ENCODE measurements at regions not wholly inside any gene's neighbourhood (a gene's known extent, or its start where the extent isn't known, plus 50 kb on each side); places are given as distances from the start of the nearest gene placed in this dataset.

- 74% methylated on average over 3 of the region's 3 CpGs for WGBS
- H3K4me1 ChIP-seq = no peaks in the 10 kb centered on the region
- no peak for DNase-seq (ENCODE audit: low spot score in 2 of 2)
- H3K27ac ChIP-seq = no peak overlapping the region
- H3K27me3 ChIP-seq = no peaks in the 10 kb centered on the region
- TF ChIP-seq POLR2AphosphoS5 (IDR thresholded peaks at IDR 0.05) (no peak), POLR2A (IDR thresholded peaks at IDR 0.05) (no peak), EP300 (IDR thresholded peaks at IDR 0.05) (no peak)
- TF ChIP-seq, protein P1, sequence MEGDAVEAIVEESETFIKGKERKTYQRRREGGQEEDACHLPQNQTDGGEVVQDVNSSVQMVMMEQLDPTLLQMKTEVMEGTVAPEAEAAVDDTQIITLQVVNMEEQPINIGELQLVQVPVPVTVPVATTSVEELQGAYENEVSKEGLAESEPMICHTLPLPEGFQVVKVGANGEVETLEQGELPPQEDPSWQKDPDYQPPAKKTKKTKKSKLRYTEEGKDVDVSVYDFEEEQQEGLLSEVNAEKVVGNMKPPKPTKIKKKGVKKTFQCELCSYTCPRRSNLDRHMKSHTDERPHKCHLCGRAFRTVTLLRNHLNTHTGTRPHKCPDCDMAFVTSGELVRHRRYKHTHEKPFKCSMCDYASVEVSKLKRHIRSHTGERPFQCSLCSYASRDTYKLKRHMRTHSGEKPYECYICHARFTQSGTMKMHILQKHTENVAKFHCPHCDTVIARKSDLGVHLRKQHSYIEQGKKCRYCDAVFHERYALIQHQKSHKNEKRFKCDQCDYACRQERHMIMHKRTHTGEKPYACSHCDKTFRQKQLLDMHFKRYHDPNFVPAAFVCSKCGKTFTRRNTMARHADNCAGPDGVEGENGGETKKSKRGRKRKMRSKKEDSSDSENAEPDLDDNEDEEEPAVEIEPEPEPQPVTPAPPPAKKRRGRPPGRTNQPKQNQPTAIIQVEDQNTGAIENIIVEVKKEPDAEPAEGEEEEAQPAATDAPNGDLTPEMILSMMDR (IDR thresholded peaks at IDR 0.05) = no peak
- no peaks in the 10 kb centered on the region for H3K36me3 ChIP-seq
- no peak overlapping the region for H3K4me3 ChIP-seq
- no peaks in the 10 kb centered on the region for H3K9me3 ChIP-seq
Measured at GRCh38 chr4:175190654-175191053, 272.5 kb downstream of the ADAM29 start.

DNA sequence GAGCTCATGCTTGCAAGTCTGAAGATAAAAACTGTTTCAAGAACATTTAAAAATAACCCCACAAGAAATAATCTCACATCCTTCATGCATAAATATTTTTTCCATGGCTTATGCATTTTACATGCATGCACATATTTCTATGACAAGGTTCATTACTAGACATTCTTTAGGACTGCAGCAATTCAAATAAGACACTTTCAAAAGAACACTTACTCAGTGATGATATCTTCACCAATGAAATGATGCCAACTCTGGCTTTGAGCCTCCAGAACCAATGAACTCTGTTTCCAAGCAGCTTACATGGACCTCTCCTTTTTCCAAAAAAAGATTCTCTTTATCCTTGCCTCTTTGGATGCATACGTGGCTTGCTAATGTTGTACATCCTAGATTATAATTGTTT, 279.9 kb downstream of the ADAM29 start:
- 84% methylated on average over 1 of the region's 1 CpG for WGBS
- Histone ChIP-seq H3K27me3 (no peaks in the 10 kb centered on the region), H3K27ac (no peak overlapping the region), H3K36me3 (no peaks in the 10 kb centered on the region), H3K4me3 (no peak overlapping the region), H3K4me1 (no peaks in the 10 kb centered on the region), H3K9me3 (no peaks in the 10 kb centered on the region)
- DNase-seq (ENCODE audit: low spot score in 2 of 2) = no peak
- TF ChIP-seq EP300 (IDR thresholded peaks at IDR 0.05) (no peak), POLR2A (IDR thresholded peaks at IDR 0.05) (no peak), POLR2AphosphoS5 (IDR thresholded peaks at IDR 0.05) (no peak)
- TF ChIP-seq, protein P1 (IDR thresholded peaks at IDR 0.05) = no peak

- no peaks in the 10 kb centered on the region for H3K36me3 ChIP-seq
- H3K4me3 ChIP-seq = no peak overlapping the region
- H3K4me1 ChIP-seq = no peaks in the 10 kb centered on the region
- no peak for DNase-seq (ENCODE audit: low spot score in 2 of 2)
- H3K27ac ChIP-seq = no peak overlapping the region
- no peak for TF ChIP-seq POLR2A (IDR thresholded peaks at IDR 0.05)
- TF ChIP-seq, protein P1 (IDR thresholded peaks at IDR 0.05) = no peak
- TF ChIP-seq POLR2AphosphoS5 (IDR thresholded peaks at IDR 0.05) = no peak
- no peak for TF ChIP-seq EP300 (IDR thresholded peaks at IDR 0.05)
- H3K9me3 ChIP-seq = peaks cover 16% of the 10 kb centered on the region
- 81% methylated on average over 8 of the region's 8 CpGs for WGBS
- no peaks in the 10 kb centered on the region for H3K27me3 ChIP-seq
Measured at GRCh38 chr4:175215208-175215607, 297.1 kb downstream of the ADAM29 start.

DNA sequence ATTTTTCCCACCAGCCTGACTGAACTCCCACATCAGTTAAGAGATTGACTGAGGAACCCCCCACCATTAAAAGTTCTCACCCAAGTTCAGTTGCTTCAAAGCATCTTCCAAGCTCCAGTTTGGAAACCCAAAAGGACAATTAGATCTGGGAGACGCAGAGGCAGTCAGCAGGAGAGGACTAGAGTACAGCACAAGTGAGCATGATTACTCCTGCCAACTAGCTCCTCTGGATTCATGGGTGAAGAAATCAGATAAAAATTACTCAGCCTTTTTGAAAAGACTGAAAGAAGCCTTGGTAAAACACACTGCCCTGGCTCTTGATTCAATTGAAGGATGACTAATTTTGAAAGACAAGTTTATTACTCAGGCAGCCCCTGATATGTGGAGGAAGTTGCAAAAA, 297.5 kb downstream of the ADAM29 start:
- Histone ChIP-seq H3K9me3 (peaks cover 16% of the 10 kb centered on the region), H3K4me1 (no peaks in the 10 kb centered on the region), H3K27me3 (no peaks in the 10 kb centered on the region), H3K27ac (no peak overlapping the region), H3K36me3 (no peaks in the 10 kb centered on the region), H3K4me3 (no peak overlapping the region)
- DNase-seq (ENCODE audit: low spot score in 2 of 2) = no peak
- TF ChIP-seq POLR2AphosphoS5 (IDR thresholded peaks at IDR 0.05) (no peak), POLR2A (IDR thresholded peaks at IDR 0.05) (no peak), EP300 (IDR thresholded peaks at IDR 0.05) (no peak)
- TF ChIP-seq, protein P1 (IDR thresholded peaks at IDR 0.05) = no peak
- 85% methylated on average over 1 of the region's 1 CpG for WGBS

DNA sequence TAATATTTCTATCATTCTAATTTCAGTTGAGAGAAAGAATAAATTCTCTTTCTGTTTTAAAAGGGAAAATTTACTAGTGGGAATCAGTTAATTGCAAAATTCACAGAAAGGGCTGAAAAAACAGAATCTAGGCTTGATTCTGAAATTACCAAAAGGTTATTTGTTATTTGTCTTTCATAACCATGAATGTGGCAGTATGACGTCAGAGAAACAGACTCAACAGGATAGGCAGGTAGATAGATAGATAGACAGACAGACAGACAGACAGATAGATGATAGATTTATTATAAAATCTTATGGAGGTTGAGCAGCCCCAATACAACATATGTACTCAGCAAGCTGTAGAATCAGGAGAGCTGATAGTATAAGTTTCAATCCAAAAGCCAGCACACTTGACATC, 311.0 kb downstream of the ADAM29 start:
- WGBS = 69% methylated on average over 1 of the region's 1 CpG

More for the DNA sequence above, 311.0 kb downstream of the ADAM29 start:
- Histone ChIP-seq H3K4me1 (no peaks in the 10 kb centered on the region), H3K36me3 (no peaks in the 10 kb centered on the region), H3K4me3 (no peak overlapping the region), H3K9me3 (no peaks in the 10 kb centered on the region), H3K27me3 (no peaks in the 10 kb centered on the region), H3K27ac (no peak overlapping the region)
- DNase-seq (ENCODE audit: low spot score in 2 of 2) = no peak
- no peak for TF ChIP-seq POLR2AphosphoS5 (IDR thresholded peaks at IDR 0.05)
- TF ChIP-seq EP300 (IDR thresholded peaks at IDR 0.05) = no peak
- TF ChIP-seq POLR2A (IDR thresholded peaks at IDR 0.05) = no peak
- TF ChIP-seq, protein P1 (IDR thresholded peaks at IDR 0.05) = no peak
